ENCODE measurements at regions not wholly inside any gene's neighbourhood (a gene's known extent, or its start where the extent isn't known, plus 50 kb on each side); places are given as distances from the start of the nearest gene placed in this dataset.

- ATAC-seq: no peak
- Histone ChIP-seq H3K4me3 (no peak overlapping the region), H3K27me3 (no peaks in the 10 kb centered on the region), H3K9me3 (no peaks in the 10 kb centered on the region), H3K27ac (no peak overlapping the region), H3K36me3 (no peaks in the 10 kb centered on the region), H3K4me1 (no peaks in the 10 kb centered on the region)
- no peak for TF ChIP-seq CTCF (IDR thresholded peaks at IDR 0.05)
- TF ChIP-seq POLR2AphosphoS5 (IDR thresholded peaks at IDR 0.05): no peak
- no peak for TF ChIP-seq POLR2A (IDR thresholded peaks at IDR 0.05)
- no peak for TF ChIP-seq EP300 (IDR thresholded peaks at IDR 0.05)
- WGBS, 2 donors (ENCODE audit: low coverage in 1 of 2): 52 to 76% methylated on average over 5 to 9 of the region's 10 CpGs
These were observed 239.0 kb upstream of the PODXL start for GRCh38 chr7:131795400-131795799.

- no peaks in the 10 kb centered on the region for H3K4me1 ChIP-seq
- no peak for ATAC-seq
- H3K36me3 ChIP-seq: no peaks in the 10 kb centered on the region
- H3K4me3 ChIP-seq: no peak overlapping the region
- no peak for TF ChIP-seq POLR2AphosphoS5 (IDR thresholded peaks at IDR 0.05)
- no peak for TF ChIP-seq CTCF (IDR thresholded peaks at IDR 0.05)
- no peak for TF ChIP-seq EP300 (IDR thresholded peaks at IDR 0.05)
- TF ChIP-seq POLR2A (IDR thresholded peaks at IDR 0.05): no peak
- 86 to 88% methylated on average over 2 to 3 of the region's 3 CpGs for WGBS, 2 donors (ENCODE audit: low coverage in 1 of 2)
- no peaks in the 10 kb centered on the region for H3K27me3 ChIP-seq
- no peak overlapping the region for H3K27ac ChIP-seq
- H3K9me3 ChIP-seq: no peaks in the 10 kb centered on the region
These were observed 235.9 kb upstream of the PODXL start for GRCh38 chr7:131792311-131792710.

- no peak for ATAC-seq
- H3K27ac ChIP-seq: no peak overlapping the region
- no peak overlapping the region for H3K4me3 ChIP-seq
- no peak for TF ChIP-seq POLR2A (IDR thresholded peaks at IDR 0.05)
- H3K27me3 ChIP-seq: no peaks in the 10 kb centered on the region
- 50 to 100% methylated on average over 1 of the region's 1 CpG for WGBS, 2 donors (ENCODE audit: low coverage in 1 of 2)
- no peaks in the 10 kb centered on the region for H3K4me1 ChIP-seq
- peaks cover 0 to 4% (median 0%) of the 10 kb centered on the region in 3 donors for H3K9me3 ChIP-seq
- no peaks in the 10 kb centered on the region for H3K36me3 ChIP-seq
These were observed 230.7 kb upstream of the PODXL start for GRCh38 chr7:131787101-131787500.

- no peak overlapping the region for H3K27ac ChIP-seq
- no peaks in the 10 kb centered on the region for H3K4me1 ChIP-seq
- H3K9me3 ChIP-seq: peaks cover 0 to 4% (median 0%) of the 10 kb centered on the region in 3 donors
- TF ChIP-seq POLR2A (IDR thresholded peaks at IDR 0.05) (no peak), EP300 (IDR thresholded peaks at IDR 0.05) (no peak), POLR2AphosphoS5 (IDR thresholded peaks at IDR 0.05) (no peak), CTCF (IDR thresholded peaks at IDR 0.05) (no peak)
- no peaks in the 10 kb centered on the region for H3K27me3 ChIP-seq
- ATAC-seq: no peak
- no peak overlapping the region for H3K4me3 ChIP-seq
- H3K36me3 ChIP-seq: no peaks in the 10 kb centered on the region
- WGBS, 2 donors (ENCODE audit: low coverage in 1 of 2): 36 to 56% methylated on average over 2 of the region's 2 CpGs
These were observed 229.8 kb upstream of the PODXL start for GRCh38 chr7:131786204-131786603.

GRCh38 chr7:131778601-131779000 is 222.2 kb upstream of the PODXL start:
- Histone ChIP-seq H3K4me1 (no peaks in the 10 kb centered on the region), H3K27ac (no peak overlapping the region), H3K4me3 (no peak overlapping the region), H3K36me3 (no peaks in the 10 kb centered on the region), H3K9me3 (no peaks in the 10 kb centered on the region), H3K27me3 (no peaks in the 10 kb centered on the region)
- TF ChIP-seq CTCF (IDR thresholded peaks at IDR 0.05) (no peak), POLR2A (IDR thresholded peaks at IDR 0.05) (no peak), POLR2AphosphoS5 (IDR thresholded peaks at IDR 0.05) (no peak)
- no peak for ATAC-seq
- 80% methylated on average over 1 of the region's 2 CpGs for WGBS, 2 donors (ENCODE audit: low coverage in 1 of 2)

Measured in gastroesophageal sphincter (tissue), 4 donors.